Hypothalamus (tissue), 51 donors: ENCODE measurements at regions not wholly inside any gene's neighbourhood (a gene's known extent, or its start where the extent isn't known, plus 50 kb on each side); places are given as distances from the start of the nearest gene placed in this dataset.

Experiments used
- DNase-seq, 51 donors: peaks; one replicate each; lab custom pipeline; 2025; lab: John Stamatoyannopoulos, UW

DNA sequence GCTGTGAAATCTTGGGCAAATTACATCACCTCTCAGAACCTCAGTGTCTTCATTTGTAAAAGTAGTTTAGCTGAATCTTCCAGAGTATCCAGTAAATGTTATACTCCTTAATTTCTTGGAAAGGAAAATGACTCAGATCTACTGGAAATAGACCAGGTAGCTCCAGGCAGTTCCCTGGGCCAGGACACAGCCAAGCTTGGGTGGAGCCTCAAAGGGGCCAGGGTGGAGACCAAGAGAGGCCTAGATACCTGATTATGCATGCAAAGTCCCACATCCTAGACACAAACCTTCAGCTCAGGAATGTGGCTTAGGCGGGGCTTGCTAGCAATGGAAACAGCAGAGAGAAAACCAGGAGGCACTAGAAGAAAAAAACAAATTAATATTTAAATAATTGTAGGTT is 272.8 kb downstream of the MAFB start:
- DNase-seq = no peak

DNA sequence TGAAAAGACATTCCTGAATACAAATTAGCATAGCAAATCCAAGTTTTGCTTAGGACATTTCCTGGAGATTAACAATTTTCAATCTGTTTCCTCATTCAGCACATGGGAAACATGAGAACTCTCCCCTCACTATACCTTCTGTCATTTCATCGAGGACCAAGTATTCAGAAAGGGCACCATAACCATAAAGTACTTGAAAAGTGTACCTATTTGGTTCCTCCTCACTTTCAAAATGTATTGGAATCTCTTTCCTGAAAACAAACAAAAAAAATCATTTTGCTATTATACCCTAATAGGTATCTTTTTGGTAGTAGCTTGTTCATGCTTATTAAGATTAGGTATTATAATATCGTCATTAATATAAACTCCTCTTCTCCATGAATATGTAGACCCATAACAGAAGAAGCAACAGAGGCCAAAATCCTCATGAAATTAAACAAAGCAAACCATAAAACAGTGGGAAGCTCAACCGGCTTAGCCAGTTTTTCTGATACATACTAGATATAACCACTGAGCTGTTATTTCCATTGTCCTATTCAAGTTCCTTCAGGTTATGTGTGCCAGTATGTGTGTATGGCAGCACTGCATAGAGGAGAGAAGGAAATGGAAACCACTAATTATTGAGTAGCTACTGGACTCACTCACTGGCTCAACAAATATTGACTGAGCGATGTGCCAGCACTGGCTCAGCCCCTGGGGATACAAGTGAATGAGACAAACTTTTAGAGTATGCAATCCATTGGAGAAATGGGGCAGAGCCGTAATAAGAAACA is 274.0 kb downstream of the MAFB start:
- DNase-seq = no peak

DNA sequence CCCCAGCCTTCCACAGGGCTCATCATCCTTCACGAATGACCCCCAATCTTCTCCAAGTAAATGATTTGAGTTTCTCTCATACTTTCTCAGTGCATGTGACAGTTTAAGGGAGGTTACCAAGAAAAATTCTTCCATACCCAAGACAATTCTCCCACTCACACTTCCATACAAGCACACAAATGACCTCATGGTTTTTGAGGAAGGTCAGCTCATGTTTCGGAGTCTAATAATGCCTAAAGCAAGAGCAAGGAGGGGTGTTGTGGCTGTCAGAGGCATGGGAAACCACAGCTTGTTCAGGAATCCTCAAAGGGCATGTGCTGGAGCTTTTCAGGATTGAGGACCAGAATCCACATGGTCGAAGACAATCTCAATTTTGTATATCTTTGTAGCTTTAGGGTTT is 279.0 kb downstream of the MAFB start:
- no peak for DNase-seq

DNA sequence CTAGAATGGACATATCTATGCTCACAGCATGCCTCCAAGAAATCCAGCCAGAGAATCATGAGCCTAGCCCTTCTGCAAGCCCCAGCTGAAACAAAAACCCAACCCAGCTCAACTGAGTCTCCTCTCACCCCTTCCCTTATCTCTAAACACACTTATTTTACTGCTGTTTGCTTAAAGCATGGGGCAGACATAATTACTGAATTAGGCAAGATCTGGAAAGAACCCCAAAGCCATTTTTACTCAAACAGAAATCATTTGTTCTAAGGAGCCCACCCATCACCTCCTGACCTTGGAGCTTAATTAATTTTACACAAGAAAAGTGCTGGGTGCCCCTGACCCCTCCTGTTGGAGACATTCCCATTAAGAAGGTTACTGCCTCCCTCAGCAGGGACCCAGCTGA is 291.6 kb downstream of the MAFB start:
- DNase-seq = no peak

DNA sequence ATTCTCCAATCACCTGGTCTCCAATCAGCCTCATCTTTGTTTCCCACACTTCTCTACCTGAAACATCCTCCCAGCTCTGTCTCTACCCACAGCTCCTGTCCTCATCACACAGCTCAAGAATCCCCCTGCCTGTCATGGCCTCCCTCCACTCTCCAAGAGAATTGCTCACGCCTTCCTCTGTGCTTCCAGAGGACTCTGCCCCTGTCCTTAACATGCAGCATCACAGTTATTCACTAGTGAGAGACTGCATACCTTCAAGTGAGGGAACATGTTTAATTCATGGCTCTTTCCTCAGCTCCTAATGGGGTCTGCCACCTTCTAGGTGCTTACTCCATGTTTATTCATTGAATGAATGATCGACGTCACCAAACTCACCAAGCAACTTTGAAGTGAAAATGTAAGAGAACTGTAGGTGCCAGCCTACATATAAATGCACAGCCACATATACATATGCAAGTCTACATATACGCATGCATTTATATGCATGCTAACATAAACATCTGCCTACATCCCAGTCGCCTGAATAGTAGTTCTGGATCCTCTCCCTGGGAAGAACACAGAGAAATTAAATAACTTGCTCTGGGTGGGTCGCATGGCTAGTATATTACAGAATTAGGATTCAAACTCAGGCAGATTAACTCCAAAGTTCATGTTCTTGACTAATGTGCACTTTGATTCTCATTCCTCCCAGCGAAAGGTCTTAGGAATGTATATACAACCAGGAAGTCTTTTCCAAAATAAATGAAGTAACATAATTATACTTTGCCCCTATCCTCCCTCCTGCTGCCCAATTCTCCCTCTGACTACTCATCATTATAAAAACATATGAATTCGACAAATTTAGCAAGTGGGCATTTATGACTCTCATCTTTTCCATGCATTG is 295.6 kb downstream of the MAFB start:
- DNase-seq = no peak

DNA sequence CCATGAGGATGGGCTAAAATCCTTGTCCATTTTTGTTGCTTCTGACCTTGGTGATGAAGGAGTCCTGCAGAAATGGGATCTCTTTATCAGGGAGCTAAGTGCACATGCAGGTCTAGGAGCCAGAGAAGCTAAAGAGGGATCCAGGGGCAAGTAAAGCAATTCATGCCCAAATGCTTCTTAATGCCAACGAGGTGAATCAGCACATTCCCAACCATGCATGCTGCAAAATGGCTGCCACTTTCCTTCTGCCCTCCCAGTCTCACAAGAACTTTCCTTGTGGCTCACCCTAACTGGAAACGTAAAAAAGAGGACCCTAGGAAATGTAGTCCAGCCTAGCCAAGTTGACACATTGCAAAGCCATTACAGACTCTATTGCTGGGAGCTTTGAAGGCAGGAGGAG is 298.4 kb downstream of the MAFB start:
- DNase-seq = no peak

DNA sequence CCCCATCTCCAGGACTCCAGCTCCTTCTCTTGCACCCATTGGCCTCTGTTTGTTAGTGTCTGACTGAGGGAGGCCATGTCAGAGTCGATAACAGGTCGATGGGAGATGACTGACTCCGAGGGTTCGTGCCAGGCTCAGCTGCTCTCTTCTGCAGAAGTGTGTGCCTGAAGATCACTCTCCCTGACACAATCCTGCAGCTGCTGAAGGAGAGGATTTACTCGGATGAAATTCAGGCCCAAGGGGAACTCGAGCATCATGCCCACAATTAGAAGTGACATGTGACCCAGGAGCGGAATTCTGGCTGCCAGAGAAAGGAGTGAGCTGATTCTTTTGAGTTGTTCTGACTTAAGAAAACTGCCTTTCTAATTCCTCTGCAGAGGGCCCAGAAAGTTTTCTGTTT is 318.2 kb downstream of the MAFB start:
- DNase-seq = peak in 2 of 51 donors; percentile 1 to 2

DNA sequence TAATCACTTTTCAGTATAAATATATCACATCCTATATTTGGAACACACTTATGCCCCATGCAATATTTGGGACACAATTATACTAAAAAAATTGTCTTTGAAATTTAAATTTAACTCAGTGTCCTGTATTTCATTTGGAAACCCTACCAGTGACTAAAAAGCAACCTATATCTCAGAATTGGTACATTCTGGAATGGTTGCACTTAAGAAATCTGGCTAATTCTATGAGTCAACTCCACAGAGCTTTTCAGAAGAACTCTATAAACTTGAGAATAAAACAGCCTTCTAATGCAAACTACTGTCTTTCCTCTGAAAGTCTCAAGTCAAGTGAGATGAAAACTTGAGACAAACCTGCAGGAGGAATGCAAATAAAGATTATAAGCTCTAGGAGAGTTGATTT is 320.2 kb downstream of the MAFB start:
- DNase-seq = no peak

DNA sequence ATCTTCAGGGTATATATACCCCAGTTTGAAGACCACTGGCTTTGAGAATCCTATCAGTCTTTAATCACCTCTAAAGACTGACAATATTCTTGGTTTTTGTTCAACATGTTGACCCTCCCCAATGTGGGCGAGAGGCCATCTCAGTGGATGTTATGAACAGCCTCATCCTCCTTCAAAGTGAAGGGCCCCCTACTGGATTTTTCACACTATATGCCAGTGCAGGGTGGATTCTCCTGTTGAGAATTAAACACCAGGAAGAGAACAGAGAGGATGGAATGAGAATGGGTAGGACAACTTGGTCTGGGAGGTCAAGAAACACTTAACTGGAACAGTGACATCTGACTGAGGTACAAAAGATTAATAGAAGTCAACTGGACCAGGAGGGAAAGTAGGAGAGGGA is 327.1 kb downstream of the MAFB start:
- DNase-seq = no peak

DNA sequence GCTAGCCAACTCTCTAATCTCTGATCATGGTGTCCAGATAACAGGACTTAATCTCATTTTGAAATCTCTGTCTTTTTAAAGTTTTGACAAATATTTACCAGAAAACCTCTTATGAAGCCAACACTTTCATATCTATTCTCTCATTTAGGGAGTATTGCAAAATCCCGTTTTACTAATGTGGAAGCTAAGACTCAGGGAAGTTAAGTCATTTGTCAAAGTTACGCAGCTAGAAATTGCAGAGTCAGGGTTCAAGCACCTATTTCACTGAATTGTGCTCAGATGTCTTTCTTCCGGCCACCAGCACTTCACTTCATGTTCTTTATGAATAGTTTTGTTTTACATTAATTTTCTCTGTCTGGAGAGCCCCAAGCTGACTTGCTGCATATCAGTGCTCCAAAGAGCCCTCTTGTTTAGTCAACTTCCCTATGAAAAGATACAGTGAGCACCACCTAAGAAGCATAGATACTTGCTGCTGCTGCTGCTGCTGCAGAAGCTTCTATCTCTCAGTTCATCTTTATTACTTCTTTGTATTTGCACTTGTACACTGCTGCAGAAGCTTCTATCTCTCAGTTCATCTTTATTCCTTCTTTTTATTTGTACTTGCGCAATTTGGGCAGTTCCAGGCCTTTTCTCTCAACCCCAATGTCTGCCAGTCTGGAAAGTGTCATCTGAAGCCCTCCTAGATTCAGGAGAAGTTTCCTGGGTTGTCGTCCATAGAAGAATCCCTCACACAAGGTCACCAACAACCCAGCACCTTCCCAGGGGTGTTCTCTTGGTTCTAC is 329.7 kb downstream of the MAFB start:
- no peak for DNase-seq

DNA sequence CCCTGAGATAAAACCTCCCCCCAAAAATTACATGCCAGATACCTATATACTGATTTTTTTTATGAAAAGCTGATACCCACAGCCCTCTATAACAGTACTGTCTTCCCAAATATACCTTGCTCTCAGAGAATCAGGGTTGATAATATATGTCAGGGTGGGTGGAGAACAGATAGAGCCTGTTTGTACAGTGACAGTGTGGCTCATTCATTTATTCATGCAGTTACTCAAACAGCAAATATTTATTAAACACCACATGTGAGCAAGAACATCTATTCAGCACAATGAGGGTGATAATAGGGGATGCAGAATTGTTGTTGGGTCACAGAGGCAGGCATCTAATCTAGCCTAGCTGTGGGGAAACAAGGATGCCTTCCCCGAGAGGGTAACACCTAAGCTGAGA is 334.2 kb downstream of the MAFB start:
- no peak for DNase-seq

DNA sequence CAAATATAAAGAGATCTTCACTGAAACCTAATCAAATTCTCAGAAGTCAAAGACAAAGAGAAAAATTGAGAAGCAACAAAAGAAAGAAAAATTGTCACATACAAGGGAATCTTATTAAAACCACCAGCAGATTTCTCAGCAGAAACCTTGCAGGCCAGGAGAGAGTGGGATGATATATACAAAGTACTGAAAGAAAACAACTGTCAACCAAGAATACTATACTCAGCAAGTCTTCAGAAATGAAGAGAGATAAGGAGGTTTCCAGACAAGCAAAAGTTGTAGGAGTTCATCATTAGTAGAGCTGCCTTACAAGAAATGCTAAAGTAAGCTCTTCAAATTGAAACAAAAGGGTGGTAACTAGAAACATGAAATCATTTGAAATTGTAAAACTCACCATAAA is 345.6 kb downstream of the MAFB start:
- DNase-seq = no peak

DNA sequence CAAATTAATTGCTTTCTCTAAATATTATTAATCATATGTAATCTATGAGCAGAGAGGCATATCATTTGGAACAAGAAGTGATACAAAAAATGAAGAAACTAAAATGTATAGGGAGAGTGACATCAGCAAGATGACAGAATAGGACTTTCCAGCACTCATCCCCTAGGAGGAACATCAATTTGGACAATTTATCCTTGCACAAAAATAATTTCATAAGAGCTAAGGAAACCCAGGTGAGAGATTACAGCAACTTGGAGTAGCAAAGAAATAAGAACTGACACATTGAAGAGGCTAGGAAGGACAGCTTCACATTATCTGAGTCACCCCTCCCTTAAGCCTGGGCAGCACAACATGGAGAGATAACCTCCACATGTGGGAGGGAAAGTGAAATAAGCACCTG is 347.5 kb downstream of the MAFB start:
- no peak for DNase-seq

DNA sequence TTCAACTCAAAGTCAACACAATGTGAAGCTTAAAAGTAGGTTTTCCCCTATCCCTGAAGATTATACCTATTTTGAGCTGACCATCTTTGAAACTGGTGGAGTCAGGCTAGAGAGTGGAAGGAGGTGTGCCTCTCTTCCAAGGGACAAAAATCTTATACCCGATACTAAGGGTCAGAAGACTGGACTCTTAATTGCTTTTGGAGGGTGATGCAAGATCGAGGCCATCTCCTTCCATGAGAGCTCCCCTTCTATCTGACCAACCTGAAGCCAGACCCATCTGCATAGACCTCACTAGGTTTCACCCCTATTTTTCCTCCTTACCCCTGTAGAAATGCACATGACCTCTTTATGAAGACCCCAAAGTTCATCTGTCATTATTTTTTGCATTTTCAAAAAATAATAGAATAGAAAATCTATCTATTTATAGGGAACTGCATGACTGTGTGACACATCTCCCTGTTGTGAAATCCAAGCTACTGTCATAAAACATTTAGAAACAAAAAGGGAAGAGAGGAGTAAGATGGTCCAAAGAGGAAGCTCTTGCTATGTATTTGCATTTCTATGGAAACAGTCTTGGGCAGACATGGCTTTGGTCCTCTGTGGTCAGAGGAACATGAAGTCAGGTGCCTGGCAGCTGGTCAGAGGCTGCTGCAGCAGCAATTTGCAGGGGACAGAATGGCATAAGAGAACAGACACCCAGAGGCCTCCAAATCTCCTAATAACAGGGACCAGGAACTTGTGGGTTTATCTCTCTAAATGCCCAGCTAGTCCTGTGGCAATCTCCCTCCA is 349.2 kb downstream of the MAFB start:
- DNase-seq = peak in 12 of 51 donors; percentile 6 to 47 (median 12)

DNA sequence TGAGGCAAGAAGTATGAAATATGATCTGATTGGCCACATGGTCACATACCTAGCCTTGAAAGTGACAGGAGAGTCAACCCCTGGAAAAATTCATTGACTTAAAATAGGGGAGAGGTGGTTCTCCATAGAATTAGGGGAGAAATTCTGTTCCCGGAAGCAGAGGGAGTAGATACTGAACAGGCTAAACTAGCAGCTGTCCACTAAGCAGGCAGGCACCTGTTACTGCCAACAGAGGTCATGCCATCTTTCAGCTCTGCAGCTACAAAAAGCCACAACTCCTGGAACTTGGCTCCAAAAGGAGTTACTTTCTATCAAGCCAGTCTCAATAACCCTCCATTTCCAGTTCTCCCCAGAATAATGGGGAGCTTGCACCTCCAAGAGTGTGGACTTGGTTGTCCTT is 352.5 kb downstream of the MAFB start:
- no peak for DNase-seq

DNA sequence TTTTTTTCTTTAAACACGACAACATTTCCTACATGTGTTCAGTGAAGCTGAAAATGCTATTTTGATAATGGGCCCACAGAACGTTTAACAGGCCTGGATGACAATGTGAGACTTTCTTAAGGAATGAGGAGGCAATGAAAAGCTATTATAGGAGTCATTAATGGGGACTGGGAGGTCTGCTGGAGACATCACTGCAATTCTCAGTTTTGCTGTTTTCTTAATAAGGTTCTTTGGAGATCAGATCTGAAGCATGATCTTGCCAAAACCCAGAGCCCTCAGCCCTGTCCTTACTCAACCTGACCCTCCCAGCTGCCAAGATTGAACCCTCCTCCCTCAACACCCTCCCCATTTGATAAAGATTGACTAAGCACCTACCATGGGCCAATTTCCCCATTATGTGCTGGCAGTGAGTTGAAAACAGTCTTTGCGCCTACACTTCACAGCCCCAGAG is 353.1 kb downstream of the MAFB start:
- no peak for DNase-seq

DNA sequence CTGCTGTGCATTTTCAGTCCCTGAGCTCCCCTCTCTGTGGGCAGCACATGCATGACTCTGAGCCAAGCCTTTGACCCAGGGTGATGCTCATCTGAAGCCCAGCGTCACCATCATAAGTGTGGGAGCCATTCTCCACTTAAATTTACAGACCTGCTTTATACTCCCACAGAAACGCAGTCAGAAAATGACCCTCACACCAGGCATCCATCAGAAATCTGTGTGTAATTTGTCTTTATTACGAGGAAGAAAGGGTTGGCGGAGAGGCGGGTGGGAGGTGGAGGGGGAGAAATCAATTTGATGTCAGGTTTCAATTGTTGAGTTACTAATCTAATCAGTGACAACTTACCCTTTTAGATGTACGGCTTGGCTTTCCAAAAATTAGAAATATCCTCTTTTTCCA is 353.6 kb downstream of the MAFB start:
- no peak for DNase-seq

DNA sequence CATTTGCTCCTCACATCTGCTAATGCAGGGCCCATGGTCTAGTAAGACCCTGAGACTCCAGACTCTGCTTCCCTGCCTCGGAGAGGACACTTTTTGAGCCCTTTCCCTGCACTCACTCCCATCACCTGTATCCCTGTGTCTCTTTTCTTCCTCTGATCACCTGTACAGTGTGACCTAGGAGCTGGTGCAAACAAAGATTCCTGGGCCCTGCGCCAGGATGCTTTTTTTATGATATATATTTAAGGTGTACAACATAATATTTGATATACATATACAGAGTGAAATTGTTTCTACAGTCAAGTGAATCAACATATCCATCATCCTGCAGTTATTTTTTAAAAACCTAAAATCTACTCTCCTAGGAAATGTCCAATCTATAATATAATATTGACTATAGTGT is 355.4 kb downstream of the MAFB start:
- DNase-seq = no peak

DNA sequence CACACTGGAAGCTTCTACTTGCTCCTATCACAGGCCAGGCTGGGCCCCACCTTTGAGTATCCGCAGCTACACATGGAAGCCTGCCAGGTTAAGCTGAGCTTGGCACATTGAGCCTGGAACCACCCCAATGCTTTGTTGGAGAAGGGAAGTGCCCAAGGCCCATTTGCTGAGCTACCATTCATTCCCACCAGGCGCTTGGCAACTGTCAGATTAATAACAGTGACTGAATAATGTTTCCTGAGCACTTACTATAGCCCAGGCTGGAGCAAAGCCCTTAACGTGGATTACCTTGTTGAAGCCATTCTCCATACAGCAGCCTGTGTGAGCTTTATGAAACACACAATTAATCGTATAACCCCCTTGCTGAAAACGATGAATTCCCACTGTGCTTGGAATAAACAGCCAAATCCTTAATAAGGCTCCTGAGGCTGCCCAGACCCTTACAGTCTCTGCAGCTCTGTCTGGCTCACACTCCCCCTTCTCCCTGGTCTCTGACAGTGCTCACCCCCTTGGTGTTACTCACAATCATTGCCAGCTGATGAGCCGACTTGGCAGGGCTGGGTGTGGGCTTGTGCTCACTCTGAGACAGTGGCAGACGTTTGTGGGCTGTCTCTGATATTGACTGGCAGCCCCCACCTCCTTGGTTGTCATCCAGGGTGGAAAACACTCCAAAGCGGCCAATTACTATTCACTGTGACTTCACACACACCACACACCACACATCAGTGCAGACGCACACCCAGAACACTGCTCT is 357.1 kb downstream of the MAFB start:
- peak in 2 of 51 donors; percentile 5 to 51 for DNase-seq

DNA sequence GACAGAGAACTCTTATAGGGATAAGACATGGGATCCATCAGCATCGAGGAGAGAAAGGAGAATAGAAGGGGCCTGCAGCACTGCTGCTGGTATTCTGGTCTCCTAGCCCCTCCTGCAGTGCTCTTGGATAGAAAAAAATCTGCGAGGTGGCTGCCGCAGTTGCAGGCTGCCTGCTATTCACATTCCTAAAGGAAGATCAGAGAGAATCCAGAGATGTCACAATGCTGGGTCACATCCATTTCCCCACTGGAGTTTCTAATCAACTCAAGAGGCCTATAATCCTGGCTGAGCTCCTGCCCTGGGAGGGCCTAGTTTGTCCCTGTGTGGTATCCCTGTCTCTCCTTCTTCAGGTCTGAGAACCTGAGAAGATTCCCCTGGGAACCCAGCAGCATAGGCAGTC is 357.8 kb downstream of the MAFB start:
- DNase-seq = no peak
